SK-N-SH treated with all-trans-retinoic acid at 6 μM for 48 hours (cell line): ENCODE measurements at regions not wholly inside any gene's neighbourhood (a gene's known extent, or its start where the extent isn't known, plus 50 kb on each side); places are given as distances from the start of the nearest gene placed in this dataset.

Experiments used
- ATAC-seq: fragments of 200-7000 bp; cut with Tn5 transposase; 3 replicates; pipeline ENCODE4 v1.9.1; 2020; ENCODE audit warnings: mild to moderate bottlenecking, moderate library complexity
- BACH2 ChIP-seq: fragments of 250-450 bp; sonication (Bioruptor Pico); IDR thresholded peaks from 2 replicates; pipeline ENCODE4 v1.9.0; 2021; ENCODE audit warnings: mild to moderate bottlenecking, borderline replicate concordance
- CSDC2 ChIP-seq: fragments of 250-450 bp; sonication (Bioruptor Pico); IDR thresholded peaks from 2 replicates; pipeline ENCODE4 v1.5.0; 2020; ENCODE audit warnings: mild to moderate bottlenecking, moderate library complexity
- ESRRG ChIP-seq: fragments of 250-450 bp; sonication (Bioruptor Pico); IDR thresholded peaks from 2 replicates; pipeline ENCODE4 v1.6.1; 2021; ENCODE audit warnings: mild to moderate bottlenecking
- GLIS3 ChIP-seq: fragments of 250-450 bp; sonication (Bioruptor Pico); IDR thresholded peaks from 2 replicates; pipeline ENCODE4 v1.5.0; 2020; ENCODE audit warnings: mild to moderate bottlenecking, moderate library complexity
- OSR1 ChIP-seq: fragments of 250-450 bp; sonication (Bioruptor Pico); IDR thresholded peaks from 2 replicates; pipeline ENCODE4 v1.8.0; 2022; ENCODE audit warnings: moderate library complexity, mild to moderate bottlenecking, inconsistent platforms
- PPARA ChIP-seq: fragments of 250-450 bp; sonication (Bioruptor Pico); IDR thresholded peaks from 2 replicates; pipeline ENCODE4 v1.5.0; 2020; ENCODE audit warnings: mild to moderate bottlenecking, borderline replicate concordance
- RARB ChIP-seq: fragments of 250-450 bp; sonication (Bioruptor Pico); IDR thresholded peaks from 2 replicates; pipeline ENCODE4 v1.8.0; 2021; ENCODE audit warnings: mild to moderate bottlenecking, moderate library complexity
- SNAI2 ChIP-seq: fragments of 250-450 bp; sonication (Bioruptor Pico); IDR thresholded peaks from 2 replicates; pipeline ENCODE4 v1.5.0; 2020; ENCODE audit warnings: mild to moderate bottlenecking, moderate library complexity
- TCF4 ChIP-seq: fragments of 250-450 bp; sonication (Bioruptor Pico); IDR thresholded peaks from 2 replicates; pipeline ENCODE4 v1.8.0; 2021; ENCODE audit warnings: mild to moderate bottlenecking, moderate library complexity, borderline replicate concordance
- TOX ChIP-seq: fragments of 250-450 bp; sonication (Bioruptor Pico); IDR thresholded peaks from 2 replicates; pipeline ENCODE4 v1.8.0; 2021; ENCODE audit warnings: mild to moderate bottlenecking, moderate library complexity, borderline replicate concordance
- ZC3H10 ChIP-seq: fragments of 250-450 bp; sonication (Bioruptor Pico); IDR thresholded peaks from 2 replicates; pipeline ENCODE4 v1.5.1; 2021; ENCODE audit warnings: mild to moderate bottlenecking, moderate library complexity
- ZFP3 ChIP-seq: fragments of 250-450 bp; sonication (Bioruptor Pico); IDR thresholded peaks from 2 replicates; pipeline ENCODE4 v1.5.0; 2020; ENCODE audit warnings: mild to moderate bottlenecking, moderate library complexity
- ZNF565 ChIP-seq: fragments of 450-650 bp; formaldehyde crosslinking; conservative IDR thresholded peaks from 2 replicates; pipeline ENCODE4 v1.5.0; 2020; ENCODE audit warnings: low read depth, mild to moderate bottlenecking, moderate library complexity
- ZNF70 ChIP-seq: fragments of 450-650 bp; formaldehyde crosslinking; IDR thresholded peaks from 2 replicates; pipeline ENCODE4 v1.5.0; 2020; ENCODE audit warnings: mild to moderate bottlenecking, moderate library complexity
- TF ChIP-seq, protein P1 (sequence below): fragments of 250-450 bp; sonication (Bioruptor Pico); IDR thresholded peaks from 2 replicates; pipeline ENCODE4 v1.5.0; 2020; ENCODE audit warnings: mild to moderate bottlenecking, moderate library complexity
- TF ChIP-seq, protein P2 (sequence below): fragments of 250-450 bp; sonication (Bioruptor Pico); IDR thresholded peaks from 2 replicates; pipeline ENCODE4 v1.5.1; 2021; ENCODE audit warnings: mild to moderate bottlenecking, moderate library complexity
- TF ChIP-seq, protein P3 (sequence below): fragments of 250-450 bp; sonication (Bioruptor Pico); IDR thresholded peaks from 2 replicates; pipeline ENCODE4 v1.8.0; 2020; ENCODE audit warnings: mild to moderate bottlenecking, moderate library complexity, borderline replicate concordance
- TF ChIP-seq, protein P4 (sequence below): fragments of 250-450 bp; sonication (Bioruptor Pico); IDR thresholded peaks from 2 replicates; pipeline ENCODE4 v1.5.1; 2020; ENCODE audit warnings: low read depth, mild to moderate bottlenecking, moderate library complexity
- TF ChIP-seq, protein P5 (sequence below): fragments of 250-450 bp; sonication (Bioruptor Pico); IDR thresholded peaks from 2 replicates; pipeline ENCODE4 v1.8.0; 2021; ENCODE audit warnings: low read depth, mild to moderate bottlenecking, moderate library complexity, borderline replicate concordance

DNA sequence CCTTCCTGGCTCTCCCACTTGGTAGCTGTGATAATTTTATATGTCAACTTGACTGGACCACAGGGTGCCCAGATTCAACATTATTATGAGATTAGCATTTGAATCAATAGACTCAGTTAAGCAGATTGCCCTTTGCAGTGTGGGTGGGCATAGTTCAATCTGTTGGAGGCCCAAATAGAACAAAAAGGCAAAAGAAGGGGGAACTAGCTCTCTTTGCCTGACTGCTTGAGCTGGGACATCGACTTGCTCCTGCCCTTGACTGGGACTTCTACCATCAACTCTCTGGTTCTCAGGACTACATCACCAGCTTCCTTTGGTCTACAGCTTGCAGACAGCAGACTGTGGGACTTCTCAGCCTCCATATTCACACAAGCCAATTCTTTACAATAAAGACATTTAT lies 1189.2 kb downstream of the BCL11B start:
- no peak for ATAC-seq
- TF ChIP-seq ZFP3 = no peak
- TF ChIP-seq, protein P1, sequence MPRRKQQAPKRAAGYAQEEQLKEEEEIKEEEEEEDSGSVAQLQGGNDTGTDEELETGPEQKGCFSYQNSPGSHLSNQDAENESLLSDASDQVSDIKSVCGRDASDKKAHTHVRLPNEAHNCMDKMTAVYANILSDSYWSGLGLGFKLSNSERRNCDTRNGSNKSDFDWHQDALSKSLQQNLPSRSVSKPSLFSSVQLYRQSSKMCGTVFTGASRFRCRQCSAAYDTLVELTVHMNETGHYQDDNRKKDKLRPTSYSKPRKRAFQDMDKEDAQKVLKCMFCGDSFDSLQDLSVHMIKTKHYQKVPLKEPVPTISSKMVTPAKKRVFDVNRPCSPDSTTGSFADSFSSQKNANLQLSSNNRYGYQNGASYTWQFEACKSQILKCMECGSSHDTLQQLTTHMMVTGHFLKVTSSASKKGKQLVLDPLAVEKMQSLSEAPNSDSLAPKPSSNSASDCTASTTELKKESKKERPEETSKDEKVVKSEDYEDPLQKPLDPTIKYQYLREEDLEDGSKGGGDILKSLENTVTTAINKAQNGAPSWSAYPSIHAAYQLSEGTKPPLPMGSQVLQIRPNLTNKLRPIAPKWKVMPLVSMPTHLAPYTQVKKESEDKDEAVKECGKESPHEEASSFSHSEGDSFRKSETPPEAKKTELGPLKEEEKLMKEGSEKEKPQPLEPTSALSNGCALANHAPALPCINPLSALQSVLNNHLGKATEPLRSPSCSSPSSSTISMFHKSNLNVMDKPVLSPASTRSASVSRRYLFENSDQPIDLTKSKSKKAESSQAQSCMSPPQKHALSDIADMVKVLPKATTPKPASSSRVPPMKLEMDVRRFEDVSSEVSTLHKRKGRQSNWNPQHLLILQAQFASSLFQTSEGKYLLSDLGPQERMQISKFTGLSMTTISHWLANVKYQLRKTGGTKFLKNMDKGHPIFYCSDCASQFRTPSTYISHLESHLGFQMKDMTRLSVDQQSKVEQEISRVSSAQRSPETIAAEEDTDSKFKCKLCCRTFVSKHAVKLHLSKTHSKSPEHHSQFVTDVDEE (CRISPR knock-in tag) = no peak
- TF ChIP-seq OSR1 (CRISPR knock-in tag) = no peak
- TF ChIP-seq, protein P2, sequence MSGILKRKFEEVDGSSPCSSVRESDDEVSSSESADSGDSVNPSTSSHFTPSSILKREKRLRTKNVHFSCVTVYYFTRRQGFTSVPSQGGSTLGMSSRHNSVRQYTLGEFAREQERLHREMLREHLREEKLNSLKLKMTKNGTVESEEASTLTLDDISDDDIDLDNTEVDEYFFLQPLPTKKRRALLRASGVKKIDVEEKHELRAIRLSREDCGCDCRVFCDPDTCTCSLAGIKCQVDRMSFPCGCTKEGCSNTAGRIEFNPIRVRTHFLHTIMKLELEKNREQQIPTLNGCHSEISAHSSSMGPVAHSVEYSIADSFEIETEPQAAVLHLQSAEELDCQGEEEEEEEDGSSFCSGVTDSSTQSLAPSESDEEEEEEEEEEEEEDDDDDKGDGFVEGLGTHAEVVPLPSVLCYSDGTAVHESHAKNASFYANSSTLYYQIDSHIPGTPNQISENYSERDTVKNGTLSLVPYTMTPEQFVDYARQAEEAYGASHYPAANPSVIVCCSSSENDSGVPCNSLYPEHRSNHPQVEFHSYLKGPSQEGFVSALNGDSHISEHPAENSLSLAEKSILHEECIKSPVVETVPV = no peak
- TF ChIP-seq, protein P3, sequence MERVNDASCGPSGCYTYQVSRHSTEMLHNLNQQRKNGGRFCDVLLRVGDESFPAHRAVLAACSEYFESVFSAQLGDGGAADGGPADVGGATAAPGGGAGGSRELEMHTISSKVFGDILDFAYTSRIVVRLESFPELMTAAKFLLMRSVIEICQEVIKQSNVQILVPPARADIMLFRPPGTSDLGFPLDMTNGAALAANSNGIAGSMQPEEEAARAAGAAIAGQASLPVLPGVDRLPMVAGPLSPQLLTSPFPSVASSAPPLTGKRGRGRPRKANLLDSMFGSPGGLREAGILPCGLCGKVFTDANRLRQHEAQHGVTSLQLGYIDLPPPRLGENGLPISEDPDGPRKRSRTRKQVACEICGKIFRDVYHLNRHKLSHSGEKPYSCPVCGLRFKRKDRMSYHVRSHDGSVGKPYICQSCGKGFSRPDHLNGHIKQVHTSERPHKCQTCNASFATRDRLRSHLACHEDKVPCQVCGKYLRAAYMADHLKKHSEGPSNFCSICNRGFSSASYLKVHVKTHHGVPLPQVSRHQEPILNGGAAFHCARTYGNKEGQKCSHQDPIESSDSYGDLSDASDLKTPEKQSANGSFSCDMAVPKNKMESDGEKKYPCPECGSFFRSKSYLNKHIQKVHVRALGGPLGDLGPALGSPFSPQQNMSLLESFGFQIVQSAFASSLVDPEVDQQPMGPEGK (CRISPR knock-in tag) = no peak
- no peak for TF ChIP-seq TCF4 (CRISPR knock-in tag)
- no peak for TF ChIP-seq RARB (CRISPR knock-in tag)
- TF ChIP-seq SNAI2 (CRISPR knock-in tag) = no peak
- TF ChIP-seq, protein P4, sequence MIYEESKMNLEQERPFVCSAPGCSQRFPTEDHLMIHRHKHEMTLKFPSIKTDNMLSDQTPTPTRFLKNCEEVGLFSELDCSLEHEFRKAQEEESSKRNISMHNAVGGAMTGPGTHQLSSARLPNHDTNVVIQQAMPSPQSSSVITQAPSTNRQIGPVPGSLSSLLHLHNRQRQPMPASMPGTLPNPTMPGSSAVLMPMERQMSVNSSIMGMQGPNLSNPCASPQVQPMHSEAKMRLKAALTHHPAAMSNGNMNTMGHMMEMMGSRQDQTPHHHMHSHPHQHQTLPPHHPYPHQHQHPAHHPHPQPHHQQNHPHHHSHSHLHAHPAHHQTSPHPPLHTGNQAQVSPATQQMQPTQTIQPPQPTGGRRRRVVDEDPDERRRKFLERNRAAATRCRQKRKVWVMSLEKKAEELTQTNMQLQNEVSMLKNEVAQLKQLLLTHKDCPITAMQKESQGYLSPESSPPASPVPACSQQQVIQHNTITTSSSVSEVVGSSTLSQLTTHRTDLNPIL (CRISPR knock-in tag) = no peak
- TF ChIP-seq ESRRG (CRISPR knock-in tag) = no peak
- no peak for TF ChIP-seq ZNF70 (CRISPR knock-in tag)
- no peak for TF ChIP-seq PPARA (CRISPR knock-in tag)
- no peak for TF ChIP-seq ZNF565 (CRISPR knock-in tag)
- TF ChIP-seq GLIS3 (CRISPR knock-in tag) = no peak
- no peak for TF ChIP-seq ZC3H10

DNA sequence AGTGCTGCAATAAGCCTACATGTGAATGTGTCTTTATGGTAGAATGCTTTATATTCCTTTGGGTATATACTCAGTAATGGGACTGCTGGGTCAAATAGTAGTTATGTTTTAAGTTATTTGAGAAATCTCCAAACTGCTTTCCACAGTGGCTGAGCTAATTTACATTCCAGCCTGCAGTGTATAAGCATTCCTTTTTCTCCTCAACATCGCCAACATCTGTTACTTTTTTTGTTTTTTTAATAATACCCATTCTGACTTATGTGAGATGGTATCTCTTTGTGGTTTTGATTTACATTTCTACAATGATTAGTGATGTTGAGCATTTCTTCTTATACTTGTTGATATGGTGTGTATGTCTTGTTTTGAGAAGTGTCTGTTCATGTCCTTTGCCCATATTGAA lies 1186.2 kb downstream of the BCL11B start:
- TF ChIP-seq ZNF565 (CRISPR knock-in tag) (no peak), TOX (CRISPR knock-in tag) (no peak), ESRRG (CRISPR knock-in tag) (no peak), TCF4 (CRISPR knock-in tag) (no peak), ZC3H10 (no peak), ZFP3 (no peak), GLIS3 (CRISPR knock-in tag) (no peak)
- TF ChIP-seq, protein P5, sequence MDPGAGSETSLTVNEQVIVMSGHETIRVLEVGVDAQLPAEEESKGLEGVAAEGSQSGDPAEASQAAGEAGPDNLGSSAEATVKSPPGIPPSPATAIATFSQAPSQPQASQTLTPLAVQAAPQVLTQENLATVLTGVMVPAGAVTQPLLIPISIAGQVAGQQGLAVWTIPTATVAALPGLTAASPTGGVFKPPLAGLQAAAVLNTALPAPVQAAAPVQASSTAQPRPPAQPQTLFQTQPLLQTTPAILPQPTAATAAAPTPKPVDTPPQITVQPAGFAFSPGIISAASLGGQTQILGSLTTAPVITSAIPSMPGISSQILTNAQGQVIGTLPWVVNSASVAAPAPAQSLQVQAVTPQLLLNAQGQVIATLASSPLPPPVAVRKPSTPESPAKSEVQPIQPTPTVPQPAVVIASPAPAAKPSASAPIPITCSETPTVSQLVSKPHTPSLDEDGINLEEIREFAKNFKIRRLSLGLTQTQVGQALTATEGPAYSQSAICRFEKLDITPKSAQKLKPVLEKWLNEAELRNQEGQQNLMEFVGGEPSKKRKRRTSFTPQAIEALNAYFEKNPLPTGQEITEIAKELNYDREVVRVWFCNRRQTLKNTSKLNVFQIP (CRISPR knock-in tag) = no peak
- TF ChIP-seq, protein P2 = no peak
- ATAC-seq = no peak

DNA sequence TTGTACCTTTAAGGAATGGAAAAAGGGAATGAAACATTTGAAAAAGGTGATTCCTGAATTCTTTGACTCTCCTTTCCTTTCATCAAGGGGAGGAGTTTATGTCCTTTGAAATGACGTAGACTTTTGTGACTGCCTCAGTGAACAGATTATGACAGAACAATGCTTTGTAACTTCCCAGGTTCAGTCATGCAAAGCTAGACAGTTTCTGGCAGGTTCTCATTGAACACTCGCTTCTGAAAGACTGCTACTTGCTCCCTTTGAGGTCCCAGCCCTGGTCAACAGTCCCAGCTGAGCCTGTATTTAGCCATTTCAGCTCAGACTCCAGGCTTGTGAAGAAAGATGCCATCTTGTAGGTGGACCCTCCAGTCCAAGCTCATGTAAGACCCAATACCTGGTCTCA lies 1178.9 kb downstream of the BCL11B start:
- no peak for ATAC-seq
- TF ChIP-seq, protein P1 (CRISPR knock-in tag) = no peak
- no peak for TF ChIP-seq CSDC2 (CRISPR knock-in tag)
- TF ChIP-seq, protein P4 (CRISPR knock-in tag) = no peak
- no peak for TF ChIP-seq ZC3H10
- no peak for TF ChIP-seq ESRRG (CRISPR knock-in tag)
- TF ChIP-seq PPARA (CRISPR knock-in tag) = no peak
- TF ChIP-seq ZNF70 (CRISPR knock-in tag) = no peak
- TF ChIP-seq ZFP3 = no peak
- TF ChIP-seq ZNF565 (CRISPR knock-in tag) = no peak
- TF ChIP-seq, protein P5 (CRISPR knock-in tag) = no peak
- TF ChIP-seq BACH2 (CRISPR knock-in tag) = no peak
- TF ChIP-seq OSR1 (CRISPR knock-in tag) = no peak
